ENCODE measurements at regions not wholly inside any gene's neighbourhood (a gene's known extent, or its start where the extent isn't known, plus 50 kb on each side); places are given as distances from the start of the nearest gene placed in this dataset.

- TF ChIP-seq CTCF (IDR thresholded peaks at IDR 0.05) (no peak), POLR2A (IDR thresholded peaks at IDR 0.05) (no peak)
Measured at GRCh38 chr5:71841107-71841506, 122.0 kb downstream of the CARTPT start.

All from thyroid gland (tissue), 4 donors.